HCT116 (cell line): ENCODE measurements at regions not wholly inside any gene's neighbourhood (a gene's known extent, or its start where the extent isn't known, plus 50 kb on each side); places are given as distances from the start of the nearest gene placed in this dataset.

Experiments used
- ATAC-seq: fragments of 200-7000 bp; cut with Tn5 transposase; 2 replicates; pipeline ENCODE4 v1.9.1; 2020; ENCODE audit warnings: mild to moderate bottlenecking, moderate library complexity
- BruUV-seq: library from RNA; stranded (reverse); fragments of 400-500 nt; replicated peaks from 2 replicates; lab custom pipeline; 2021; lab: Mats Ljungman, UMichigan
- CTCF ChIA-PET: fragments of 300-600 bp; sonication (Branson Sonifier 250); formaldehyde crosslinking; loops from one replicate; lab custom pipeline; 2021; ENCODE audit warnings: antibody characterized with exemption; lab: Charles Lee
- POLR2A ChIA-PET: fragments of 300-600, 350-600 bp; sonication (Branson Sonifier 250); formaldehyde crosslinking; loops from one replicate; lab custom pipeline; 2021; ENCODE audit warnings: antibody characterized with exemption; lab: Charles Lee
- RAD21 ChIA-PET, 2 experiments: fragments of 300-600 bp; sonication (Branson Sonifier 250); formaldehyde crosslinking; loops; one replicate each; lab custom pipeline; 2023; ENCODE audit warnings: low total read pairs in 2 of 2; ENCODE audit not compliant: uncharacterized antibody in 2 of 2, unreplicated experiment in 2 of 2, low non-redundant PET in 1 of 2; lab: Charles Lee
- DNase-seq: peaks from one replicate; pipeline ENCODE4 v3.0.0-alpha.2; 2010; ENCODE audit warnings: low read depth, low spot score
- H2AFZ ChIP-seq: fragments of 200-600 bp; shearing (Covaris generic), sonication (generic); 2 replicates; pipeline ENCODE4 v1.6.1; 2017; ENCODE audit warnings: low read depth, mixed run types, mixed read lengths, antibody characterized with exemption, low read length; ENCODE audit not compliant: poor library complexity, severe bottlenecking
- H3K27ac ChIP-seq: 2 replicates; pipeline ENCODE4 v1.5.1; 2012; ENCODE audit warnings: low read depth, low read length
- H3K27me3 ChIP-seq: fragments of 200-600 bp; sonication (generic); 2 replicates; pipeline ENCODE4 v1.6.1; 2016; ENCODE audit warnings: mixed run types, low read length, mixed read lengths; ENCODE audit not compliant: insufficient read depth
- H3K36me3 ChIP-seq, 2 experiments: fragments of 200-500 bp in 1 of 2; fragments of 200-600 bp in 1 of 2; sonication (Bioruptor generic) in 1 of 2; sonication (generic) in 1 of 2; 2 replicates each; pipeline versions ENCODE4 v1.5.1 to v1.6.1; 2014 to 2016; ENCODE audit warnings: low read length in 2 of 2, inconsistent platforms in 1 of 2, mixed read lengths in 1 of 2, mixed run types in 1 of 2; ENCODE audit not compliant: insufficient read depth in 2 of 2, control insufficient read depth in 1 of 2
- H3K4me1 ChIP-seq, 2 experiments: fragments of 200-600 bp in 1 of 2; sonication (generic) in 1 of 2; 2 replicates each; pipeline versions ENCODE4 v1.5.1 to v1.6.1; 2012 to 2017; ENCODE audit warnings: low read length in 2 of 2, inconsistent platforms in 1 of 2, mild to moderate bottlenecking in 1 of 2, mixed read lengths in 1 of 2, mixed run types in 1 of 2, moderate library complexity in 1 of 2; ENCODE audit not compliant: insufficient read depth in 2 of 2, control insufficient read depth in 1 of 2
- H3K4me2 ChIP-seq: fragments of 200-600 bp; sonication (generic); 2 replicates; pipeline ENCODE4 v1.6.1; 2017; ENCODE audit warnings: mixed run types, low read length, mixed read lengths
- H3K4me3 ChIP-seq, 2 experiments: fragments of 200-600 bp in 1 of 2; sonication (generic) in 1 of 2; replicated peaks in 1 of 2; 2 replicates each; pipeline ENCODE4 v1.5.1; 2011 to 2016; ENCODE audit warnings: low read length in 2 of 2, control low read depth in 1 of 2, low read depth in 1 of 2, mild to moderate bottlenecking in 1 of 2, mixed read lengths in 1 of 2, mixed run types in 1 of 2
- H3K79me2 ChIP-seq: fragments of 200-600 bp; sonication (generic); 2 replicates; pipeline ENCODE4 v1.6.1; 2017; ENCODE audit warnings: mild to moderate bottlenecking, mixed run types, low read length, moderate library complexity, mixed read lengths; ENCODE audit not compliant: insufficient read depth
- H3K9ac ChIP-seq: fragments of 200-600 bp; sonication (generic); 2 replicates; pipeline ENCODE4 v1.6.1; 2016; ENCODE audit warnings: low read length, mixed read lengths
- H3K9me2 ChIP-seq: fragments of 200-600 bp; sonication (generic), shearing (Covaris generic); 2 replicates; pipeline ENCODE4 v1.6.1; 2017; ENCODE audit warnings: mixed run types, mild to moderate bottlenecking, moderate library complexity; ENCODE audit not compliant: insufficient read depth
- H3K9me3 ChIP-seq, 2 experiments: fragments of 200-500 bp in 1 of 2; fragments of 200-600 bp in 1 of 2; sonication (Bioruptor generic) in 1 of 2; sonication (generic) in 1 of 2; 2 replicates each; pipeline ENCODE4 v1.6.1; 2014 to 2017; ENCODE audit warnings: low read length in 2 of 2, mixed read lengths in 2 of 2, inconsistent platforms in 1 of 2, low read depth in 1 of 2, mild to moderate bottlenecking in 1 of 2, mixed run types in 1 of 2, moderate library complexity in 1 of 2; ENCODE audit not compliant: control insufficient read depth in 1 of 2, insufficient read depth in 1 of 2
- H4K20me1 ChIP-seq: fragments of 200-600 bp; sonication (generic), shearing (Covaris generic); 2 replicates; pipeline ENCODE4 v1.6.1; 2017; ENCODE audit warnings: mixed run types, mild to moderate bottlenecking, moderate library complexity; ENCODE audit not compliant: insufficient read depth
- CBX3 ChIP-seq: IDR thresholded peaks from 2 replicates; pipeline ENCODE4 v1.6.1; 2012; ENCODE audit warnings: low read depth
- EGR1 ChIP-seq: IDR thresholded peaks from 2 replicates; pipeline ENCODE4 v1.6.1; 2012; ENCODE audit warnings: low read depth
- EZH2 ChIP-seq: fragments of 200-600 bp; sonication (generic); IDR thresholded peaks from 2 replicates; pipeline ENCODE4 v1.6.1; 2017; ENCODE audit warnings: antibody characterized with exemption, mixed run types
- EZH2phosphoT487 ChIP-seq: fragments of 200-600 bp; IDR thresholded peaks from 2 replicates; pipeline ENCODE4 v1.6.1; 2018; ENCODE audit warnings: antibody characterized with exemption, borderline replicate concordance
- FOSL1 ChIP-seq: IDR thresholded peaks from 2 replicates; pipeline ENCODE4 v1.6.1; 2012; ENCODE audit warnings: low read depth
- POLR2A ChIP-seq: IDR thresholded peaks from 2 replicates; pipeline ENCODE4 v1.7.0; 2011; ENCODE audit warnings: borderline replicate concordance; ENCODE audit not compliant: insufficient read depth, insufficient read length; ENCODE audit errors: extremely low read depth
- POLR2AphosphoS5 ChIP-seq: IDR thresholded peaks from 2 replicates; pipeline ENCODE4 v1.6.1; 2011; ENCODE audit warnings: mild to moderate bottlenecking, low read depth, low read length, moderate library complexity
- SIN3A ChIP-seq: IDR thresholded peaks from 2 replicates; pipeline ENCODE4 v1.6.1; 2012; ENCODE audit warnings: low read depth
- SP1 ChIP-seq: IDR thresholded peaks from 2 replicates; pipeline ENCODE4 v1.6.1; 2012; ENCODE audit warnings: low read depth
- intact Hi-C: fragments of 100-400 bp; cut with micrococcal nuclease; formaldehyde crosslinking; loops from 2 replicates; pipeline ENCODE4 v1.10.0; 2022
- TF ChIP-seq, protein P1 (sequence below): IDR thresholded peaks from 2 replicates; pipeline ENCODE4 v1.6.1; 2011; ENCODE audit warnings: mild to moderate bottlenecking, low read length, moderate library complexity; ENCODE audit not compliant: insufficient replicate concordance; ENCODE audit errors: extremely low read depth

DNA sequence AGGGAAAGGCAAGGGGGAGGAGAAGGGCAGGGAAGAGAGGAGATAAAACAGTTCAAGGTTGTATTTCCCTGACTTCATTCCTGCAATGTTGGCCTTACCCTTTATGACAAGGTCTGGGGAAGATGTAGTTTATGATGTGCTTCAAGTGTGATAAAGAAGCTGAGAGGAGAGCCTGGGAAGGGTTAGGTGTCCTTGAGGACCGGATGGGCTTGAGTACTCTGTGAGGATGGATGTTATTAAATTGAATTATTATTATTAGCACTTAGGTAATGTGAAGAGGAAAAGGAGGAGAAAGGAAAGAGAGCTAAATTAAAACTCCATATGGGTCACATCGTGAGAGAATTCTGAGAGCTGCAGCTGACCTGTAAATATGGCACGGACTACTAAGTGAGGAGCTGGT is 719.4 kb upstream of the CELF4 start:
- H4K20me1 ChIP-seq, result no peaks in the 10 kb centered on the region; the same call in 1 of the 2 replicates
- no peak for TF ChIP-seq CBX3
- no peak for TF ChIP-seq POLR2AphosphoS5
- no peak for TF ChIP-seq EZH2phosphoT487
- no peak for TF ChIP-seq EZH2
- no peak for TF ChIP-seq EGR1
- TF ChIP-seq, protein P1, sequence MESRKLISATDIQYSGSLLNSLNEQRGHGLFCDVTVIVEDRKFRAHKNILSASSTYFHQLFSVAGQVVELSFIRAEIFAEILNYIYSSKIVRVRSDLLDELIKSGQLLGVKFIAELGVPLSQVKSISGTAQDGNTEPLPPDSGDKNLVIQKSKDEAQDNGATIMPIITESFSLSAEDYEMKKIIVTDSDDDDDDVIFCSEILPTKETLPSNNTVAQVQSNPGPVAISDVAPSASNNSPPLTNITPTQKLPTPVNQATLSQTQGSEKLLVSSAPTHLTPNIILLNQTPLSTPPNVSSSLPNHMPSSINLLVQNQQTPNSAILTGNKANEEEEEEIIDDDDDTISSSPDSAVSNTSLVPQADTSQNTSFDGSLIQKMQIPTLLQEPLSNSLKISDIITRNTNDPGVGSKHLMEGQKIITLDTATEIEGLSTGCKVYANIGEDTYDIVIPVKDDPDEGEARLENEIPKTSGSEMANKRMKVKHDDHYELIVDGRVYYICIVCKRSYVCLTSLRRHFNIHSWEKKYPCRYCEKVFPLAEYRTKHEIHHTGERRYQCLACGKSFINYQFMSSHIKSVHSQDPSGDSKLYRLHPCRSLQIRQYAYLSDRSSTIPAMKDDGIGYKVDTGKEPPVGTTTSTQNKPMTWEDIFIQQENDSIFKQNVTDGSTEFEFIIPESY, result no peak
- TF ChIP-seq POLR2A, result no peak
- TF ChIP-seq SIN3A, result no peak
- no peak for TF ChIP-seq FOSL1
- ChIA-PET CTCF (no interaction called here), RAD21 (no interaction called here), POLR2A (no interaction called here)
- H3K79me2 ChIP-seq, result no peaks in the 10 kb centered on the region
- ATAC-seq, result no peak
- no peak overlapping the region for H3K4me2 ChIP-seq
- no peaks in the 10 kb centered on the region for H3K9me2 ChIP-seq
- intact Hi-C loops, result no loop called here
- H3K4me3 ChIP-seq, result no peak overlapping the region
- no TSS peak for BruUV-seq
- DNase-seq, result no peak
- H3K27ac ChIP-seq, result no peak overlapping the region
- H2AFZ ChIP-seq, result no peak overlapping the region
- no peaks in the 10 kb centered on the region for H3K4me1 ChIP-seq
- no peaks in the 10 kb centered on the region for H3K27me3 ChIP-seq
- H3K9ac ChIP-seq, result no peak overlapping the region
- H3K9me3 ChIP-seq, result peaks cover 0 to 11% of the 10 kb centered on the region in 2 experiments; a peak in 2 of 4 replicates
- no peaks in the 10 kb centered on the region for H3K36me3 ChIP-seq

- H3K4me3 ChIP-seq, result no peak overlapping the region
- no TSS peak for BruUV-seq
- RAD21 ChIA-PET, result no interaction called here
- CTCF ChIA-PET, result no interaction called here
- H3K9ac ChIP-seq, result no peak overlapping the region
- H3K36me3 ChIP-seq, result no peaks in the 10 kb centered on the region
- no peaks in the 10 kb centered on the region for H3K9me2 ChIP-seq
- DNase-seq, result no peak
- no peak overlapping the region for H2AFZ ChIP-seq
- H3K9me3 ChIP-seq, result peaks cover 4 to 8% of the 10 kb centered on the region in 2 experiments
- no peaks in the 10 kb centered on the region for H4K20me1 ChIP-seq
- ATAC-seq, result no peak
- no peak overlapping the region for H3K4me2 ChIP-seq
- no peak for TF ChIP-seq SP1
- H3K4me1 ChIP-seq, result no peaks in the 10 kb centered on the region
- no peaks in the 10 kb centered on the region for H3K79me2 ChIP-seq
- no peak overlapping the region for H3K27ac ChIP-seq
- POLR2A ChIA-PET, result no interaction called here
- intact Hi-C loops, result no loop called here
- H3K27me3 ChIP-seq, result no peaks in the 10 kb centered on the region
These were observed 697.5 kb upstream of the CELF4 start for GRCh38 chr18:38263066-38263465.
